Small intestine (tissue), 7 donors: ENCODE measurements at regions not wholly inside any gene's neighbourhood (a gene's known extent, or its start where the extent isn't known, plus 50 kb on each side); places are given as distances from the start of the nearest gene placed in this dataset.
A peak's percentile ranks its signal among the peaks of the same experiment; 100 is the strongest.

ENCODE experiments used
- DNase-seq, 2 donors: peaks; one replicate each; pipeline versions ENCODE4 v3.0.0 to v3.0.0-alpha.2; 2013
- FAIRE-seq: peaks from 2 replicates; lab custom pipeline; 2012; peaks lifted over from hg19 to GRCh38; lab: Jason Lieb, UNC
- H3K27ac ChIP-seq, 3 donors: one replicate each; pipeline ENCODE4 v1.5.1; 2013; ENCODE audit warnings: low read length in 2 of 3, mild to moderate bottlenecking in 2 of 3, control low read depth in 1 of 3, inconsistent platforms in 1 of 3, low read depth in 1 of 3, moderate library complexity in 1 of 3
- H3K27me3 ChIP-seq, 3 donors: one replicate each; pipeline ENCODE4 v1.6.1; 2013; ENCODE audit warnings: low read length in 3 of 3, inconsistent platforms in 1 of 3; ENCODE audit not compliant: control insufficient read depth in 3 of 3, insufficient read depth in 3 of 3
- H3K36me3 ChIP-seq, 3 donors: one replicate each; pipeline ENCODE4 v1.6.1; 2013; ENCODE audit warnings: low read length in 3 of 3, inconsistent platforms in 1 of 3, low read depth in 1 of 3, mild to moderate bottlenecking in 1 of 3, moderate library complexity in 1 of 3; ENCODE audit not compliant: control insufficient read depth in 3 of 3, insufficient read depth in 2 of 3
- H3K4me1 ChIP-seq, 3 donors: one replicate each; pipeline ENCODE4 v1.6.1; 2013; ENCODE audit warnings: low read length in 2 of 3, inconsistent platforms in 1 of 3, low read depth in 1 of 3, mild to moderate bottlenecking in 1 of 3, moderate library complexity in 1 of 3; ENCODE audit not compliant: control insufficient read depth in 3 of 3, insufficient read depth in 2 of 3
- H3K4me3 ChIP-seq, 3 donors: one replicate each; pipeline ENCODE4 v1.5.1; 2013; ENCODE audit warnings: low read length in 3 of 3, control low read depth in 1 of 3, inconsistent platforms in 1 of 3, low read depth in 1 of 3, mild to moderate bottlenecking in 1 of 3, moderate library complexity in 1 of 3
- H3K9me3 ChIP-seq, 2 donors: one replicate each; pipeline ENCODE4 v1.6.1; 2013; ENCODE audit warnings: low read depth in 1 of 2, low read length in 1 of 2; ENCODE audit not compliant: control insufficient read depth in 2 of 2, insufficient read depth in 1 of 2
- WGBS, 3 donors: extraction: QIAGEN DNeasy Blood & Tissue Kit; methylation state at CpG; one replicate each; pipeline ENCODE4 v1.1.7; 2013; 5-methylcytosine and 5-hydroxymethylcytosine counted together
- donor health status: healthy with polysubstance abuse.
- donor health status: control.
- donor health status: control.
- donor health status: Bipolar disorder and iron deficiency.
- donor health status: healthy.

- H3K27me3 ChIP-seq: no peaks in the 10 kb centered on the region
- DNase-seq (peak; percentile 91 to 97), FAIRE-seq (no peak)
- 2 to 9% (median 4%) methylated on average over 8 of the region's 8 CpGs for WGBS, 3 donors
- no peaks in the 10 kb centered on the region for H3K36me3 ChIP-seq
- peak overlapping the region; percentile 88 to 96 (median 94) for H3K27ac ChIP-seq
- peaks cover 0 to 9% of the 10 kb centered on the region in 2 donors for H3K9me3 ChIP-seq
- H3K4me3 ChIP-seq: no peak overlapping the region
- peaks cover 19 to 68% (median 21%) of the 10 kb centered on the region in 3 donors for H3K4me1 ChIP-seq
These were observed 71.2 kb downstream of the VCPKMT start for GRCh38 chr14:50045039-50045711.

GRCh38 chr14:50045837-50046236 lies 70.5 kb downstream of the VCPKMT start:
- 94 to 97% (median 96%) methylated on average over 2 of the region's 2 CpGs for WGBS, 3 donors
- H3K36me3 ChIP-seq: no peaks in the 10 kb centered on the region
- no peaks in the 10 kb centered on the region for H3K27me3 ChIP-seq
- DNase-seq: no peak
- peak overlapping the region; percentile 88 to 96 (median 94) for H3K27ac ChIP-seq
- no peak overlapping the region for H3K4me3 ChIP-seq
- FAIRE-seq: no peak
- H3K4me1 ChIP-seq: peaks cover 14 to 62% (median 19%) of the 10 kb centered on the region in 3 donors
- H3K9me3 ChIP-seq: peaks cover 0 to 9% of the 10 kb centered on the region in 2 donors

GRCh38 chr14:50047274-50047676 lies 69.1 kb downstream of the VCPKMT start:
- H3K27ac ChIP-seq: peak overlapping the region; percentile 88 to 96 (median 89)
- no peaks in the 10 kb centered on the region for H3K27me3 ChIP-seq
- H3K4me1 ChIP-seq: peaks cover 11 to 58% (median 16%) of the 10 kb centered on the region in 3 donors
- H3K9me3 ChIP-seq: peaks cover 0 to 9% of the 10 kb centered on the region in 2 donors
- no peaks in the 10 kb centered on the region for H3K36me3 ChIP-seq
- DNase-seq: peak; percentile 92 to 96
- no peak for FAIRE-seq
- no peak overlapping the region for H3K4me3 ChIP-seq

- DNase-seq: peak; percentile 36 to 66
- H3K4me1 ChIP-seq: peaks cover 7 to 51% (median 12%) of the 10 kb centered on the region in 3 donors
- H3K4me3 ChIP-seq: no peak overlapping the region
- H3K27ac ChIP-seq: peak overlapping the region in 1 of 3 donors; percentile 70
- H3K9me3 ChIP-seq: peaks cover 0 to 9% of the 10 kb centered on the region in 2 donors
- H3K36me3 ChIP-seq: no peaks in the 10 kb centered on the region
- WGBS, 3 donors: 43 to 69% (median 53%) methylated on average over 4 of the region's 4 CpGs
- no peak for FAIRE-seq
- no peaks in the 10 kb centered on the region for H3K27me3 ChIP-seq
These were observed 67.3 kb downstream of the VCPKMT start for GRCh38 chr14:50049093-50049492.

- DNase-seq (peak in 1 of 2 donors; percentile 73), FAIRE-seq (no peak)
- Histone ChIP-seq H3K27ac (peak overlapping the region in 1 of 3 donors; percentile 27), H3K36me3 (no peaks in the 10 kb centered on the region), H3K27me3 (no peaks in the 10 kb centered on the region), H3K9me3 (peaks cover 0 to 9% of the 10 kb centered on the region in 2 donors), H3K4me1 (peaks cover 6 to 43% (median 7%) of the 10 kb centered on the region in 3 donors), H3K4me3 (no peak overlapping the region)
- 85 to 95% (median 85%) methylated on average over 20 of the region's 20 CpGs for WGBS, 3 donors
These were observed 66.4 kb downstream of the VCPKMT start for GRCh38 chr14:50049703-50050570.

GRCh38 chr14:50051106-50051505 lies 65.3 kb downstream of the VCPKMT start:
- Histone ChIP-seq H3K9me3 (peaks cover 0 to 2% of the 10 kb centered on the region in 2 donors), H3K36me3 (no peaks in the 10 kb centered on the region), H3K4me1 (peaks cover 6 to 31% (median 7%) of the 10 kb centered on the region in 3 donors), H3K27me3 (no peaks in the 10 kb centered on the region), H3K27ac (no peak overlapping the region), H3K4me3 (no peak overlapping the region)
- 93 to 96% (median 93%) methylated on average over 12 of the region's 12 CpGs for WGBS, 3 donors
- DNase-seq: no peak
- no peak for FAIRE-seq

- FAIRE-seq: no peak
- H3K4me3 ChIP-seq: no peak overlapping the region
- WGBS, 3 donors: 98 to 99% (median 98%) methylated on average over 5 of the region's 5 CpGs
- no peaks in the 10 kb centered on the region for H3K36me3 ChIP-seq
- H3K9me3 ChIP-seq: no peaks in the 10 kb centered on the region
- H3K27me3 ChIP-seq: no peaks in the 10 kb centered on the region
- no peak for DNase-seq
- H3K4me1 ChIP-seq: peaks cover 6 to 29% (median 7%) of the 10 kb centered on the region in 3 donors
- H3K27ac ChIP-seq: no peak overlapping the region
These were observed 64.7 kb downstream of the VCPKMT start for GRCh38 chr14:50051706-50052105.

- FAIRE-seq (no peak), DNase-seq (no peak)
- no peaks in the 10 kb centered on the region for H3K9me3 ChIP-seq
- H3K36me3 ChIP-seq: no peaks in the 10 kb centered on the region
- no peak overlapping the region for H3K27ac ChIP-seq
- H3K4me3 ChIP-seq: no peak overlapping the region
- WGBS, 3 donors: 93 to 96% (median 96%) methylated on average over 11 of the region's 11 CpGs
- no peaks in the 10 kb centered on the region for H3K27me3 ChIP-seq
- peaks cover 3 to 29% (median 11%) of the 10 kb centered on the region in 3 donors for H3K4me1 ChIP-seq
These were observed 63.9 kb downstream of the VCPKMT start for GRCh38 chr14:50052517-50052916.
